Activated CD4-positive, alpha-beta T cell treated with anti-CD3 and anti-CD28 coated beads, Interleukin-2, Interleukin-4, amounts not matched to agents 100 ng/mL and 50 ng/mL, durations not matched to agents 16 hours and 8 hours (primary cell): ENCODE measurements at regions not wholly inside any gene's neighbourhood (a gene's known extent, or its start where the extent isn't known, plus 50 kb on each side); places are given as distances from the start of the nearest gene placed in this dataset.
"Not testable (repeated sequence)": the region's sequence is repeated elsewhere in the genome, so short reads cannot be mapped to it uniquely, and the experiment has no call there.

Source experiments
- DNase-seq: peaks from one replicate; pipeline ENCODE4 v3.0.0-alpha.2; 2020; ENCODE audit warnings: low spot score

- no peak for DNase-seq
Measured at GRCh38 chrX:122566401-122566800, 617.7 kb upstream of the GRIA3 start.

GRCh38 chrX:122567911-122568310 lies 616.2 kb upstream of the GRIA3 start:
- no peak for DNase-seq

- no peak for DNase-seq
Measured at GRCh38 chrX:122572461-122572860, 611.6 kb upstream of the GRIA3 start.

- no peak for DNase-seq
Measured at GRCh38 chrX:122579036-122579435, 605.0 kb upstream of the GRIA3 start.

GRCh38 chrX:122579526-122579925 lies 604.6 kb upstream of the GRIA3 start:
- no peak for DNase-seq

GRCh38 chrX:122582280-122582974 lies 601.7 kb upstream of the GRIA3 start:
- no peak for DNase-seq

GRCh38 chrX:122582975-122583305 lies 601.1 kb upstream of the GRIA3 start:
- no peak for DNase-seq

- DNase-seq, result no peak
Measured at GRCh38 chrX:122583551-122583950, 600.5 kb upstream of the GRIA3 start.

GRCh38 chrX:122584981-122585380 lies 599.1 kb upstream of the GRIA3 start:
- DNase-seq, result no peak

GRCh38 chrX:122586831-122587230 lies 597.2 kb upstream of the GRIA3 start:
- DNase-seq, result no peak

- no peak for DNase-seq
Measured at GRCh38 chrX:122591546-122591945, 592.5 kb upstream of the GRIA3 start.

GRCh38 chrX:122596998-122597397 lies 587.1 kb upstream of the GRIA3 start:
- no peak for DNase-seq

GRCh38 chrX:122622795-122623194 lies 561.3 kb upstream of the GRIA3 start:
- no peak for DNase-seq

GRCh38 chrX:122625239-122625638 lies 558.8 kb upstream of the GRIA3 start:
- DNase-seq, result no peak

- DNase-seq, result no peak
Measured at GRCh38 chrX:122625821-122626220, 558.3 kb upstream of the GRIA3 start.

- DNase-seq, result no peak
Measured at GRCh38 chrX:122626871-122627270, 557.2 kb upstream of the GRIA3 start.

- DNase-seq, result no peak
Measured at GRCh38 chrX:122641136-122641535, 542.9 kb upstream of the GRIA3 start.

- no peak for DNase-seq
Measured at GRCh38 chrX:122641826-122642225, 542.3 kb upstream of the GRIA3 start.

- DNase-seq, result not testable (repeated sequence)
Measured at GRCh38 chrX:122655256-122655655, 528.8 kb upstream of the GRIA3 start.

GRCh38 chrX:122666601-122667000 lies 517.5 kb upstream of the GRIA3 start:
- DNase-seq, result no peak

- no peak for DNase-seq
Measured at GRCh38 chrX:122667667-122668066, 516.4 kb upstream of the GRIA3 start.

- no peak for DNase-seq
Measured at GRCh38 chrX:122703762-122704161, 480.3 kb upstream of the GRIA3 start.

GRCh38 chrX:122739770-122740169 lies 444.3 kb upstream of the GRIA3 start:
- DNase-seq, result no peak

GRCh38 chrX:122770581-122770980 lies 413.5 kb upstream of the GRIA3 start:
- DNase-seq, result no peak

- DNase-seq, result no peak
Measured at GRCh38 chrX:122771933-122772332, 412.1 kb upstream of the GRIA3 start.
